Fibroblast of the aortic adventitia (primary cell): ENCODE measurements at regions not wholly inside any gene's neighbourhood (a gene's known extent, or its start where the extent isn't known, plus 50 kb on each side); places are given as distances from the start of the nearest gene placed in this dataset.

ENCODE experiments used
- DNase-seq: peaks from one replicate; pipeline ENCODE4 v3.0.0-alpha.2; 2010; ENCODE audit warnings: low read depth
- H3K4me3 ChIP-seq: 2 replicates; pipeline ENCODE4 v1.5.1; 2011; ENCODE audit warnings: low read depth, mild to moderate bottlenecking, control low read depth, low read length, moderate library complexity
- CTCF ChIP-seq: IDR thresholded peaks from 2 replicates; pipeline ENCODE4 v1.5.1; 2011; ENCODE audit warnings: mild to moderate bottlenecking, low read length, control low read depth, inconsistent platforms; ENCODE audit not compliant: insufficient read depth

- DNase-seq, result no peak
- TF ChIP-seq CTCF, result no peak
- no peak overlapping the region for H3K4me3 ChIP-seq
These were observed 63.5 kb upstream of the IRX4 start for GRCh38 chr5:1946122-1946677.

- no peak for DNase-seq
- TF ChIP-seq CTCF, result no peak
- no peak overlapping the region for H3K4me3 ChIP-seq
These were observed 62.9 kb upstream of the IRX4 start for GRCh38 chr5:1945606-1946005.

- DNase-seq, result no peak
- TF ChIP-seq CTCF, result no peak
These were observed 61.7 kb upstream of the IRX4 start for GRCh38 chr5:1944408-1944807.

GRCh38 chr5:1943481-1943880 is 60.8 kb upstream of the IRX4 start:
- no peak for DNase-seq
- no peak overlapping the region for H3K4me3 ChIP-seq
- TF ChIP-seq CTCF, result no peak

More at GRCh38 chr5:1944408-1944807, 61.7 kb upstream of the IRX4 start:
- no peak overlapping the region for H3K4me3 ChIP-seq

GRCh38 chr5:1942630-1943029 is 59.9 kb upstream of the IRX4 start:
- no peak for DNase-seq
- no peak overlapping the region for H3K4me3 ChIP-seq
- TF ChIP-seq CTCF, result no peak

- DNase-seq, result no peak
- no peak overlapping the region for H3K4me3 ChIP-seq
- TF ChIP-seq CTCF, result no peak
These were observed 59.4 kb upstream of the IRX4 start for GRCh38 chr5:1942158-1942557.

GRCh38 chr5:1939256-1939655 is 56.5 kb upstream of the IRX4 start:
- H3K4me3 ChIP-seq, result no peak overlapping the region
- no peak for TF ChIP-seq CTCF
- DNase-seq, result no peak
